Esophagus squamous epithelium (tissue), 4 donors: ENCODE measurements at regions not wholly inside any gene's neighbourhood (a gene's known extent, or its start where the extent isn't known, plus 50 kb on each side); places are given as distances from the start of the nearest gene placed in this dataset.

Experiments used
- CTCF ChIP-seq, 6 experiments: fragments of 450-650 bp in 4 of 6; fragments of 200-600 bp in 2 of 6; sonication (generic) in 2 of 6; IDR thresholded peaks; one replicate each; pipeline ENCODE4 v1.5.1; 2016 to 2019; ENCODE audit warnings: antibody characterized with exemption in 6 of 6, mild to moderate bottlenecking in 4 of 6, moderate library complexity in 4 of 6
- POLR2A ChIP-seq, 4 donors: fragments of 450-650 bp; IDR thresholded peaks; one replicate each; pipeline ENCODE4 v1.6.1; 2017; ENCODE audit warnings: antibody characterized with exemption in 4 of 4, mild to moderate bottlenecking in 4 of 4, moderate library complexity in 3 of 4

DNA sequence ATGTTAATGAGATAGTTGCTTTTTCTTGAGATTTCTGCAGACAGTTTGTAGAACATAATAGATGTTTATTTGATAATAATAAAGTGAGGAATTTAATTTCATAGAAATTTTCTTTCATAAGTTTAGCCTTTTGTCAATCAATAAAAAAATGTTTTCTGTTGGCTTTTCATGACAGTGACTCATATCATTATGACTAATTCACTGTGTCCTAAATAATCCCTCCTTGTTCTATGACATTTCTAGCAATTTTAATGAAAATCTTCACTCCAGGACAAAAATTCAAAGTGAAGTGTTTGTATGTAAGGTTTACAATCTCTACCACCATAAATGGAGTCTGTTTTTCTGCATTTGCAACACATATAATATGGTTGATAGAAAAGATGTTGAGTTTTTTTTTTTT lies 109.9 kb downstream of the UTRN start:
- TF ChIP-seq CTCF (IDR thresholded peaks at IDR 0.05) (no peak), POLR2A (IDR thresholded peaks at IDR 0.05) (no peak)
